Epithelial cell of esophagus (primary cell): ENCODE measurements at regions not wholly inside any gene's neighbourhood (a gene's known extent, or its start where the extent isn't known, plus 50 kb on each side); places are given as distances from the start of the nearest gene placed in this dataset.

ENCODE experiments used
- DNase-seq: peaks from one replicate; pipeline ENCODE4 v3.0.0; 2010; ENCODE audit warnings: low read depth
- H3K4me3 ChIP-seq: 2 replicates; pipeline ENCODE4 v1.5.1; 2011; ENCODE audit warnings: mild to moderate bottlenecking, low read length, control low read depth
- CTCF ChIP-seq: IDR thresholded peaks from 2 replicates; pipeline ENCODE4 v1.5.1; 2011; ENCODE audit warnings: low read depth, mild to moderate bottlenecking, low read length, control low read depth, inconsistent platforms; ENCODE audit not compliant: insufficient read depth; ENCODE audit errors: missing control alignments

DNA sequence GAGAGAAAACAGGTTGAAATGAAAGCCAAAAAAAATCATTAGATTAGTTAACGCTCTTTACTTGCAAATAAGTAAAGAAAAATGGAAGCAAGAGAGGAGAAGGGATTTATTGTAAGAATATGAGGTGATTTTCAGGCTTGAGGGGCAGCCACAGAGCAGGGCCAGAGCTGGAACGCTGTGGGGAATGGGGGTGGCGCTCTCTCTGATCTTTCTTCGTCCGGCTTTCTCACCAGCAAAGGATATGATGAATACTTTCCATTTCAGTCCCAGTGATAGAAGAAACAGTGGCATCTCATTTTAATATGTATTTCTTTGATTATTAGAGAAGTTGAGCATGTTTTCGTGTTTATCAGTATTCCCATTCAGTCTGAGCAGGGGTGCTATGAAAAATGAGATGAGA, 112.2 kb downstream of the SKIDA1 start:
- DNase-seq = no peak
- no peak for TF ChIP-seq CTCF
- no peak overlapping the region for H3K4me3 ChIP-seq

GRCh38 chr10:21406595-21407193, 118.8 kb downstream of the SKIDA1 start:
- H3K4me3 ChIP-seq = no peak overlapping the region
- DNase-seq = peak; percentile 21
- no peak for TF ChIP-seq CTCF

DNA sequence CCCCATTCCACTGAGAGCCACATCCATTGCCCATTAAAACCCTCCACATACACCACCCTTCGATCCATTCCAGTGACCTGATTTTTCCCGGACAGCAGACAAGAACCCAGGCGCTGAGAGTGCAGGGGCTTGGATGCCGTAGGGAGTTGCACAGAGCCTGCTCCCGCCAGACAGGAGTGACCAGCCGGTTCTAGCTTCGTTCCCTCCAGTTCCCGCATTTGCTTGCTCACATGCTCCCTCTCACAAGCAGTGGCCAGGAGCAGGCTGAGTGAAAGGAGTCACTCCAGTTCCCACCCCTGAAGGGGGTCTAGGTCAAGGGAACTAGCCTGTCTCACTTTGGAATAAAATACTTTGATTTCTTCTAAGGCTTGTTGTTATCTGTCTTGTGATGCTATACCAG, 119.5 kb downstream of the SKIDA1 start:
- DNase-seq = no peak
- no peak for TF ChIP-seq CTCF
- no peak overlapping the region for H3K4me3 ChIP-seq

GRCh38 chr10:21403256-21404015, 122.0 kb downstream of the SKIDA1 start:
- no peak for TF ChIP-seq CTCF
- no peak overlapping the region for H3K4me3 ChIP-seq
- peak; percentile 58 for DNase-seq

- no peak overlapping the region for H3K4me3 ChIP-seq
- DNase-seq = peak; percentile 30
- TF ChIP-seq CTCF = no peak
Observed at GRCh38 chr10:21402606-21403083, 122.8 kb downstream of the SKIDA1 start.

DNA sequence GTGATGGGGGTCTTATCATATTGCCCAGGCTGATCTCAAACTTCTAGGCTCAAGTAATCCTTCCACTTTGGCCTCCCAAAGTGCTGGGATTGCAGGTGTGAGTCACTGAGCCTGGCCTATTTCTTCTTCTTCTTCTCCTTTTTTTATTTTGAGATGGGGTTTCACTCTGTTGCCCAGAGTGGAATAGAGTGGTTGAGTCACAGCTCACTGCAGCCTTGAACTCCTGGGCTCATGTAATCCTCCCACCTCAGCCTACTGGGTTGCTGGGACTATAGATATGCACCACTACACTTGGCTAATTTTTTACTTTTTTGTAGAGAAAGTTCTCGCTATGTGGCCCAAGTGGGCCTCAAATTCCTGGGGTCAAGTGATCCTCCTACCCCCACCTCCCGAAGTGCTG, 124.3 kb downstream of the SKIDA1 start:
- H3K4me3 ChIP-seq = no peak overlapping the region
- DNase-seq = peak; percentile 20
- no peak for TF ChIP-seq CTCF
